Fibroblast of lung (primary cell): ENCODE measurements at regions not wholly inside any gene's neighbourhood (a gene's known extent, or its start where the extent isn't known, plus 50 kb on each side); places are given as distances from the start of the nearest gene placed in this dataset.

Source experiments
- DNase-seq, 2 donors: peaks; one replicate each; pipeline versions ENCODE4 v3.0.0 to v3.0.0-alpha.2; 2010; ENCODE audit warnings: low read depth in 2 of 2
- H2AFZ ChIP-seq: 2 replicates; pipeline ENCODE4 v1.5.1; 2012; ENCODE audit warnings: low read length, control low read depth, inconsistent platforms
- H3K27ac ChIP-seq: 2 replicates; pipeline ENCODE4 v1.5.1; 2011; ENCODE audit warnings: low read length, control low read depth; ENCODE audit not compliant: insufficient read depth
- H3K27me3 ChIP-seq: 2 replicates; pipeline ENCODE4 v1.5.1; 2011; ENCODE audit warnings: mild to moderate bottlenecking, low read length; ENCODE audit not compliant: control insufficient read depth, insufficient read depth
- H3K36me3 ChIP-seq: 2 replicates; pipeline ENCODE4 v1.5.1; 2011; ENCODE audit warnings: low read length; ENCODE audit not compliant: control insufficient read depth, insufficient read depth
- H3K4me1 ChIP-seq: 2 replicates; pipeline ENCODE4 v1.5.1; 2011; ENCODE audit warnings: low read length; ENCODE audit not compliant: control insufficient read depth, insufficient read depth; ENCODE audit errors: extremely low read depth
- H3K4me2 ChIP-seq: 2 replicates; pipeline ENCODE4 v1.5.1; 2011; ENCODE audit warnings: low read length, control low read depth; ENCODE audit not compliant: insufficient read depth; ENCODE audit errors: extremely low read depth
- H3K4me3 ChIP-seq, 4 experiments: fragments of 200-600 bp in 1 of 4; sonication (generic) in 1 of 4; replicated peaks in 1 of 4; 2 replicates each; pipeline ENCODE4 v1.5.1; 2011 to 2016; ENCODE audit warnings: low read length in 4 of 4, low read depth in 3 of 4, mild to moderate bottlenecking in 3 of 4, control low read depth in 2 of 4, inconsistent platforms in 1 of 4, mixed read lengths in 1 of 4; ENCODE audit not compliant: insufficient read depth in 1 of 4; ENCODE audit errors: control extremely low read depth in 1 of 4
- H3K79me2 ChIP-seq: 2 replicates; pipeline ENCODE4 v1.5.1; 2012; ENCODE audit warnings: mild to moderate bottlenecking, low read length, inconsistent platforms; ENCODE audit not compliant: control insufficient read depth, insufficient read depth
- H3K9ac ChIP-seq: 2 replicates; pipeline ENCODE4 v1.5.1; 2011; ENCODE audit warnings: mild to moderate bottlenecking, low read length, control low read depth; ENCODE audit not compliant: insufficient read depth
- H3K9me3 ChIP-seq: 2 replicates; pipeline ENCODE4 v1.5.1; 2012; ENCODE audit warnings: low read depth, low read length; ENCODE audit not compliant: control insufficient read depth, insufficient read depth
- H4K20me1 ChIP-seq: 2 replicates; pipeline ENCODE4 v1.5.1; 2011; ENCODE audit warnings: low read length; ENCODE audit not compliant: control insufficient read depth, insufficient read depth; ENCODE audit errors: extremely low read depth
- EZH2 ChIP-seq: IDR thresholded peaks from 2 replicates; pipeline ENCODE4 v1.5.1; 2012; ENCODE audit warnings: low read length, control low read depth, mild to moderate bottlenecking; ENCODE audit errors: missing control alignments
- TF ChIP-seq, protein P1 (sequence below), 2 donors: IDR thresholded peaks in 1 of 2; conservative IDR thresholded peaks in 1 of 2; 1 replicate in 1 of 2; 2 replicates in 1 of 2; pipeline ENCODE4 v1.5.1; 2011 to 2012; ENCODE audit warnings: low read length in 2 of 2, control low read depth in 1 of 2, inconsistent platforms in 1 of 2, low read depth in 1 of 2, mild to moderate bottlenecking in 1 of 2

DNA sequence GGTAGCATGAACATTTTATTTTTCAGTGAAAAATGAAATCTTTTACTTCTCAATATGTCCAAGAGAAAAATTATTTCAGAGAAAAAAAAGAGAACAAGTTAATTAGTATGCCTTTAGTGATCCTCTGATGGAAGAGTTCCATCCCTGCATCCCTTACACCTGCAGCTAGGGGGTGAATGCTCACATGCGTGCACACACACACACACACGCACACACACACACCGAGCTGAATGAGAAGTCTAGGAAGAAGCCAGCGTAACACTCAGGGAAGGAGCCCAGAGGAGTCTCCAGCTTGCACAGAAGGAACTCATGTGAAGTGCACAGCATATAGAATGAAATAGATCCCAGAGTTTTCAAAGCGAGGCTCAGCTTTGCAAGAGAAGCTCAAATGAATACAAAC is 510.5 kb downstream of the IRS2 start:
- H2AFZ ChIP-seq = no peak overlapping the region
- no peak overlapping the region for H3K9ac ChIP-seq
- no peaks in the 10 kb centered on the region for H3K79me2 ChIP-seq
- TF ChIP-seq EZH2 = no peak
- TF ChIP-seq, protein P1, sequence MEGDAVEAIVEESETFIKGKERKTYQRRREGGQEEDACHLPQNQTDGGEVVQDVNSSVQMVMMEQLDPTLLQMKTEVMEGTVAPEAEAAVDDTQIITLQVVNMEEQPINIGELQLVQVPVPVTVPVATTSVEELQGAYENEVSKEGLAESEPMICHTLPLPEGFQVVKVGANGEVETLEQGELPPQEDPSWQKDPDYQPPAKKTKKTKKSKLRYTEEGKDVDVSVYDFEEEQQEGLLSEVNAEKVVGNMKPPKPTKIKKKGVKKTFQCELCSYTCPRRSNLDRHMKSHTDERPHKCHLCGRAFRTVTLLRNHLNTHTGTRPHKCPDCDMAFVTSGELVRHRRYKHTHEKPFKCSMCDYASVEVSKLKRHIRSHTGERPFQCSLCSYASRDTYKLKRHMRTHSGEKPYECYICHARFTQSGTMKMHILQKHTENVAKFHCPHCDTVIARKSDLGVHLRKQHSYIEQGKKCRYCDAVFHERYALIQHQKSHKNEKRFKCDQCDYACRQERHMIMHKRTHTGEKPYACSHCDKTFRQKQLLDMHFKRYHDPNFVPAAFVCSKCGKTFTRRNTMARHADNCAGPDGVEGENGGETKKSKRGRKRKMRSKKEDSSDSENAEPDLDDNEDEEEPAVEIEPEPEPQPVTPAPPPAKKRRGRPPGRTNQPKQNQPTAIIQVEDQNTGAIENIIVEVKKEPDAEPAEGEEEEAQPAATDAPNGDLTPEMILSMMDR (conservative IDR thresholded peaks at IDR 0.05 in 1 of 2, IDR thresholded peaks at IDR 0.05 in 1 of 2; ENCODE audit: low read depth in 1 of 2, low read length in 2 of 2) = no peak
- H3K36me3 ChIP-seq = no peaks in the 10 kb centered on the region
- peak in 1 of 2 donors; percentile 48 for DNase-seq
- H3K4me2 ChIP-seq = no peak overlapping the region
- peaks cover 6% of the 10 kb centered on the region for H3K4me1 ChIP-seq
- no peaks in the 10 kb centered on the region for H3K9me3 ChIP-seq
- no peak overlapping the region for H3K27ac ChIP-seq
- no peaks in the 10 kb centered on the region for H4K20me1 ChIP-seq
- no peaks in the 10 kb centered on the region for H3K27me3 ChIP-seq
- H3K4me3 ChIP-seq = no peak overlapping the region

DNA sequence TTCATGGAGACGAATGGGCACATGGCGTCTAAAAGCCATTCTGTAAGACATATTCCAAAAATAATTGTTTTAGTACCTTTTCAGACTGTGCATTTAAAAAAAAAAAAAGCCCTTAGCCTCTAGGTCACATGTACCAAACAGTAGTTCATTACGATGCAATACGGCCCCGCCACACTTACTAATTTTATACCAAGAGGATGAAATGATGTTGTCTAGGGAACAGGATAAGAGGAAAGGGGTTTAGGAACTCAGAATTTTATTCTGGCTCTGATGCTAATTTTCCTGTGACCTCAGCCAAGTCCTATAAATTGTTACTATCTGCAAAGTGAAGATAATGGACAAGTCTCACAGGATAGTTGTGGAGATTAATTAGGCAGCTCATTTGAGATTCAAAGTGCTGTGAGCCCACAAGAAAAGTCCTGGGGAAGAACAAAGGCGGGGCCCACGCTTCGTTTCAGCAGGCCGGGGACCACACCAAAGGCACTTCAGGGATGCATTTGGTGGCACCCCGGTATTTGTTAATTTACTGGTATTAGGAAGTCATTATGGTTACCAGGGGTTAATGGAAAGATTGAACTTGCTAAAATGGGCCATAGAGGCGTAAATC is 511.1 kb downstream of the IRS2 start:
- H3K4me3 ChIP-seq = no peak overlapping the region
- no peaks in the 10 kb centered on the region for H3K79me2 ChIP-seq
- no peak for DNase-seq
- no peaks in the 10 kb centered on the region for H3K36me3 ChIP-seq
- TF ChIP-seq, protein P1 (conservative IDR thresholded peaks at IDR 0.05 in 1 of 2, IDR thresholded peaks at IDR 0.05 in 1 of 2; ENCODE audit: low read depth in 1 of 2, low read length in 2 of 2) = no peak
- no peak for TF ChIP-seq EZH2
- H3K9ac ChIP-seq = no peak overlapping the region
- no peak overlapping the region for H3K4me2 ChIP-seq
- H4K20me1 ChIP-seq = no peaks in the 10 kb centered on the region
- H3K4me1 ChIP-seq = peaks cover 6% of the 10 kb centered on the region
- H3K27ac ChIP-seq = peak overlapping the region; percentile 27
- H3K27me3 ChIP-seq = no peaks in the 10 kb centered on the region
- H3K9me3 ChIP-seq = no peaks in the 10 kb centered on the region
- H2AFZ ChIP-seq = no peak overlapping the region

DNA sequence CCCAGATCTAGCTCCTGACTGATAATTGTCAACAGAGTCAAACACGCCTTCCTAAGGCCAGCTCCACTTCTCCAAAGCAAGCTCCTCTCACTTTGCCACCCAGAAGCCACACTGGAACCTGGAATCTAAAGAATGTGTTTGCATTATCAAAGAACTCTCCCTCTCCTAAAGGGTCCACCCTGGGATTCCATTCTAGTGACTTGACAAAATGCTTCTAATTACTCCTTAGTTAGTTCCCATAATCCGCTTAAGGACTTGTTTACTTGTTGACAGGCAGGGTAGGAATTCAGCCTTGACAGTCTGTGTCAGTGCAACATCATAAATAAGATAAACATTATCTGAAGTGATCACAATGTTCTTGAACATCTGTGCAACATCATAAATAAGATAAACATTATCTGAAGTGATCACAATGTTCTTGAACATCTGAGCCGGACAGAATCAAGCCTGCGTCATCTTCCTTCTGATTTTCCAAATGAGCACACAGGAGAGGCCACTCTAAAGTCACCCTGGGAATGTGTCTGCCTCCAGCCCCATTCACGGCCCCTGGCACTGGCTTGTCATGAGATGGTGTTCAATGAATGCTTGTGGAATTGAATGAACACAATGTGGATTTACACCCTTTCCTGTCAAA is 512.1 kb downstream of the IRS2 start:
- Histone ChIP-seq H3K36me3 (no peaks in the 10 kb centered on the region), H3K4me3 (no peak overlapping the region), H3K4me1 (peaks cover 6% of the 10 kb centered on the region), H3K9ac (no peak overlapping the region), H3K79me2 (no peaks in the 10 kb centered on the region), H3K4me2 (no peak overlapping the region), H2AFZ (no peak overlapping the region), H3K27ac (peak overlapping the region; percentile 27), H3K27me3 (no peaks in the 10 kb centered on the region), H3K9me3 (no peaks in the 10 kb centered on the region), H4K20me1 (no peaks in the 10 kb centered on the region)
- TF ChIP-seq, protein P1 (conservative IDR thresholded peaks at IDR 0.05 in 1 of 2, IDR thresholded peaks at IDR 0.05 in 1 of 2; ENCODE audit: low read depth in 1 of 2, low read length in 2 of 2) = no peak
- no peak for TF ChIP-seq EZH2
- DNase-seq = peak; percentile 85 to 91
